ENCODE measurements at regions not wholly inside any gene's neighbourhood (a gene's known extent, or its start where the extent isn't known, plus 50 kb on each side); places are given as distances from the start of the nearest gene placed in this dataset.

DNA sequence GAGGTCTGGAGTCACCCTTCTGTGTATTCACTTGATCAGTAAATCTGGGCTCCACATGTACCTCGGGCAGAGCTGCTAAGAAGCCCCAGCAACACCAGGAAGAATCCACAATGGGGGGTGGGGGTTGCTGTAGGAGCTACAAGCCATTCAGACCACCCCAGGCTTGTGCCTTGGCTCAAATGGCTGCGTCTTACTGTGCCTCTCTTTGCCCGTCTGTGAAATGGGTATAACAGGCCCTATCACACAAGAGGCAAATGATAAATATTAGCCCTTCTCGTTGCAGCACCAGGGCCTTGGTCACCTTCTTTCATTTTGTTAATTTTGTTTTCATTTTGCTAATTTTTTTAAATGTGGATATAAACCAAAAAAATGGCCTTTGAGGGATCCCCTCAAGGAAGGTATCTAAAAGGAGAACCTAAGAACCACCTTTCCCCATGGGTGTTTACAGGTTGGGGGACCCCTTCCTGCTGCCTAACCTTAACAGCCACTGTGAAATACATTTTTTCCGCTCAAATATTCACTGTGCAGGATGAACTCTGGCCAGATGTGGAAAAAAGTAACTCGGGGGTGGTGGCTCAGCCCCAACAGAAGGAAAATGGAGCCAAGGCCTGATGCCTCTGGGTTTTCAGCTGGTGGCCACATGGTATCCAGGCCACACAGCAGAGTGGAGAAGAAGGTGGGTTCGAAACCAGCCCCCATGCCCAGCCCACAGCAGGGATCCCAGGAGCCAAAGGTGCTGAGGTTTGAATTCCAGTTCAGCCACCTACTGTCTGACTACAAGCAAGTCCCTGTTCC, 284.0 kb downstream of the MN1 start:
- H3K4me3 ChIP-seq (ENCODE audit: extremely low read depth in 1 of 4, insufficient read depth in 2 of 4, low read depth in 3 of 4, low read length in 4 of 4): no peak overlapping the region
- no peak overlapping the region for H2BK20ac ChIP-seq (ENCODE audit: low read length)
- H3K27me3 ChIP-seq (replicated peaks in 1 of 4; ENCODE audit: control insufficient read depth in 3 of 4, extremely low read depth in 1 of 4, insufficient read depth in 3 of 4, low read length in 3 of 4): no peaks in the 10 kb centered on the region
- no peaks in the 10 kb centered on the region; the same call in 1 of the 2 replicates for H3K23me2 ChIP-seq (ENCODE audit: low read depth, low read length)
- FAIRE-seq (no peak), DNase-seq (ENCODE audit: low read depth in 1 of 2, low spot score in 2 of 2) (no peak)
- H4K20me1 ChIP-seq (replicated peaks in 1 of 2; ENCODE audit: control insufficient read depth in 1 of 2, insufficient read depth in 2 of 2, low read length in 2 of 2): no peaks in the 10 kb centered on the region
- H2BK120ac ChIP-seq (replicated peaks; ENCODE audit: low read depth, low read length): no peak overlapping the region
- no peak overlapping the region for H3K4ac ChIP-seq (replicated peaks; ENCODE audit: insufficient read length, low read depth, low read length)
- H3K56ac ChIP-seq (replicated peaks; ENCODE audit: insufficient read length, low read depth, low read length): no peak overlapping the region
- H4K5ac ChIP-seq (ENCODE audit: insufficient read length, low read depth, low read length): no peak overlapping the region
- POLR2A ChIA-PET (ENCODE audit: partially characterized antibody): no interaction called here
- H2AK5ac ChIP-seq (ENCODE audit: low read depth, low read length): no peak overlapping the region
- peak overlapping the region; percentile 95; the same call in 1 of the 2 replicates for H2BK15ac ChIP-seq (ENCODE audit: low read length)
- no peaks in the 10 kb centered on the region for H3K79me2 ChIP-seq (ENCODE audit: control insufficient read depth in 1 of 2, insufficient read depth in 2 of 2, low read length in 2 of 2)
- H3K79me1 ChIP-seq (ENCODE audit: low read depth, low read length): no peaks in the 10 kb centered on the region
- H4K91ac ChIP-seq (replicated peaks; ENCODE audit: insufficient read length, low read length): no peak overlapping the region
- H3K9ac ChIP-seq (replicated peaks in 1 of 4; ENCODE audit: extremely low read depth in 1 of 4, low read depth in 3 of 4, low read length in 3 of 4): no peak overlapping the region
- H3K23ac ChIP-seq (ENCODE audit: insufficient read length): no peak overlapping the region
- WGBS, 2 experiments (ENCODE audit: extremely low coverage in 1 of 2, insufficient coverage in 1 of 2, insufficient read length in 1 of 2, insufficient replicate concordance in 2 of 2, low coverage in 1 of 2, low lambda C conversion rate in 2 of 2, missing lambda C conversion rate in 1 of 2): 89% methylated on average over 7 of the region's 7 CpGs; no CpG with 5 or more reads in 1 of the 2 experiments
- no peak overlapping the region for H3K14ac ChIP-seq (ENCODE audit: insufficient read length)
- 0 out of 2 replicates have a peak overlapping the region, but pooled peaks have one; percentile 35 for H3K18ac ChIP-seq (ENCODE audit: extremely low read depth, low read length)
- TF ChIP-seq TAF7 (optimal IDR thresholded peaks at IDR 0.05; ENCODE audit: borderline replicate concordance, low read depth, low read length) (no peak), BACH1 (IDR thresholded peaks at IDR 0.05; ENCODE audit: low read length) (no peak), KDM1A (IDR thresholded peaks at IDR 0.05; ENCODE audit: borderline replicate concordance, low read length) (0 out of 2 replicates have a peak, but pooled peaks have one; percentile 34), RBBP5 (IDR thresholded peaks at IDR 0.05; ENCODE audit: borderline replicate concordance, low read depth, low read length) (no peak)
- H2AFZ ChIP-seq (ENCODE audit: low read length): no peak overlapping the region
- peak overlapping the region; percentile 23; the same call in 1 of the 2 replicates for H2BK5ac ChIP-seq (ENCODE audit: low read depth, low read length)
- no peaks in the 10 kb centered on the region for H3K9me3 ChIP-seq (ENCODE audit: insufficient read depth in 2 of 2, low read depth in 1 of 2, low read length in 1 of 2)
- no peak overlapping the region for H3K4me2 ChIP-seq (ENCODE audit: insufficient read depth in 1 of 2, low read depth in 2 of 2, low read length in 2 of 2)
- H2BK12ac ChIP-seq (ENCODE audit: low read depth, low read length): no peak overlapping the region
- peaks cover 0 to 6% (median 5%) of the 10 kb centered on the region in 4 experiments; a peak in 6 of 7 replicates for H3K4me1 ChIP-seq (replicated peaks in 1 of 4; ENCODE audit: control insufficient read depth in 3 of 4, insufficient read depth in 4 of 4, low read length in 3 of 4)
- no peak overlapping the region for H3K27ac ChIP-seq (ENCODE audit: low read depth, low read length)
- H3K36me3 ChIP-seq (ENCODE audit: control insufficient read depth in 2 of 4, insufficient read depth in 4 of 4, low read length in 3 of 4): no peaks in the 10 kb centered on the region
- no peak overlapping the region for H4K8ac ChIP-seq (ENCODE audit: extremely low read depth, insufficient read depth, low read length)
- CTCF ChIA-PET (ENCODE audit: partially characterized antibody): no interaction called here

Measured in H1 (cell line).